Bronchial epithelial cell (primary cell): ENCODE measurements at regions not wholly inside any gene's neighbourhood (a gene's known extent, or its start where the extent isn't known, plus 50 kb on each side); places are given as distances from the start of the nearest gene placed in this dataset.

Experiments
- DNase-seq: peaks from one replicate; pipeline ENCODE4 v3.0.0-alpha.2; 2010; ENCODE audit warnings: low read depth
- FAIRE-seq: peaks from 2 replicates; lab custom pipeline; 2011; peaks lifted over from hg19 to GRCh38; lab: Jason Lieb, UNC
- H3K27me3 ChIP-seq: 2 replicates; pipeline ENCODE4 v1.5.1; 2011; ENCODE audit warnings: low read length; ENCODE audit not compliant: control insufficient read depth, insufficient read depth
- H3K36me3 ChIP-seq: 2 replicates; pipeline ENCODE4 v1.5.1; 2011; ENCODE audit warnings: low read length; ENCODE audit not compliant: control insufficient read depth, insufficient read depth
- H3K4me3 ChIP-seq: 2 replicates; pipeline ENCODE4 v1.5.1; 2011; ENCODE audit warnings: mild to moderate bottlenecking, low read depth, low read length, control low read depth
- TF ChIP-seq, protein P1 (sequence below): IDR thresholded peaks from 2 replicates; pipeline ENCODE4 v1.5.1; 2011; ENCODE audit warnings: mild to moderate bottlenecking, moderate library complexity, low read length, control low read depth, inconsistent platforms; ENCODE audit not compliant: insufficient read depth, severe bottlenecking

DNA sequence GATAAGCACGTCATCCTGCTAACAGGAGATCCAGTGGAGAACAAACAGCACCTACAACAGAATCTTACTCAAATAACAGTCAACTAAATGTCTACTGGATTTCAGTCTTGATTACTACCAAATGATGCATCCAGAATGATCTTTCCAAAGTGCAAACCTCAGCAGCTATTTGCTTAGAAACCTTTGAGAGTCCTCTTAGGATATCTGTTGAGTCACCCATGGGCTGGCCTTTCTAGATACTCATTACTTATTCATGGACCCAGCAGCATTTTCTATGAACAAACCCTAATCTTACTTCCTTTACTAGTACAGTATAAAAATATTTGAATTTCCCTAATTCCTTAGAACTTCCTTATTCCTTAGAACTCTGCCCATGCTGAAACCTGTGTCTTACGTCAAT lies 118.5 kb upstream of the PABPC4L start:
- Histone ChIP-seq H3K4me3 (no peak overlapping the region), H3K36me3 (no peaks in the 10 kb centered on the region), H3K27me3 (no peaks in the 10 kb centered on the region)
- DNase-seq: peak; percentile 8
- no peak for FAIRE-seq
- TF ChIP-seq, protein P1, sequence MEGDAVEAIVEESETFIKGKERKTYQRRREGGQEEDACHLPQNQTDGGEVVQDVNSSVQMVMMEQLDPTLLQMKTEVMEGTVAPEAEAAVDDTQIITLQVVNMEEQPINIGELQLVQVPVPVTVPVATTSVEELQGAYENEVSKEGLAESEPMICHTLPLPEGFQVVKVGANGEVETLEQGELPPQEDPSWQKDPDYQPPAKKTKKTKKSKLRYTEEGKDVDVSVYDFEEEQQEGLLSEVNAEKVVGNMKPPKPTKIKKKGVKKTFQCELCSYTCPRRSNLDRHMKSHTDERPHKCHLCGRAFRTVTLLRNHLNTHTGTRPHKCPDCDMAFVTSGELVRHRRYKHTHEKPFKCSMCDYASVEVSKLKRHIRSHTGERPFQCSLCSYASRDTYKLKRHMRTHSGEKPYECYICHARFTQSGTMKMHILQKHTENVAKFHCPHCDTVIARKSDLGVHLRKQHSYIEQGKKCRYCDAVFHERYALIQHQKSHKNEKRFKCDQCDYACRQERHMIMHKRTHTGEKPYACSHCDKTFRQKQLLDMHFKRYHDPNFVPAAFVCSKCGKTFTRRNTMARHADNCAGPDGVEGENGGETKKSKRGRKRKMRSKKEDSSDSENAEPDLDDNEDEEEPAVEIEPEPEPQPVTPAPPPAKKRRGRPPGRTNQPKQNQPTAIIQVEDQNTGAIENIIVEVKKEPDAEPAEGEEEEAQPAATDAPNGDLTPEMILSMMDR: no peak

DNA sequence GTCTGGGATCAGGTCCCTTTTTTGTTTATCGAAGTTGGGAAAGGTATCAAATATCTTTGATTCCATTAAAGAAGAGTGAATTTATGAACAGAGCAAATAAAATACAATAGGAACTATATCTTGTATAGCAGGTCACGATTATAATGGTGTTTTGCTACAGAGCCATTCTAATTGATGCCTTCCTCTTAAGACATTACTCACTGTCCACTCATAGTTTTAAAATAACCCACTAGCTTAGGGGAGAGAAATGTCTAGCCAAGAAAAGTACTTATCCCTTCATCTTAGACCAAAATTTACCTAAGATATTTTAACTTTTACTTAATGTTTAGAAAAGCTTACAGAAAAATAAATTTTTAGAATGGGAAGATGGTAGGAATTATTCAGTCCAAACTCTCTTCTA lies 112.0 kb upstream of the PABPC4L start:
- H3K36me3 ChIP-seq: no peaks in the 10 kb centered on the region
- TF ChIP-seq, protein P1: no peak
- DNase-seq (no peak), FAIRE-seq (no peak)
- no peak overlapping the region for H3K4me3 ChIP-seq
- no peaks in the 10 kb centered on the region for H3K27me3 ChIP-seq

DNA sequence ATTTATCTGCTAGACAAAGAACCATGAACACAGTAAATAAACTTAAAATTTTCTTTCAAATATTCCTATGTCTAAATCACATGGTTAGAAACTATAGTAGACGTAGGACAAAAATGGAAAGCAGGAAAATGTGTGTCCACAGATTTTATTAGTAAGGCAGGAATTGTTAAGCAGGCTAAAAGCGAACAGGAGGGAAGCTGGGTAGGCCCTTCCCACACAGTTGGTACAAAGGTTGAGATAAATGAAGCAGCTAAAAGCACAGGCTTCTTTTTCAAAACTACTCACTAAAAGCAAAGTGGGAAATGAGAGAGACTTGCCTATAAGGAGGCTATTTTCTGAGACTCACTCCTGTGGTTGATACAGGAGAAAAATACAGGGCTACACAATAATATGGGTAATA lies 108.1 kb upstream of the PABPC4L start:
- no peak for DNase-seq
- no peaks in the 10 kb centered on the region for H3K36me3 ChIP-seq
- TF ChIP-seq, protein P1: no peak
- no peak for FAIRE-seq
- H3K27me3 ChIP-seq: no peaks in the 10 kb centered on the region
- H3K4me3 ChIP-seq: no peak overlapping the region

GRCh38 chr4:134308910-134309309 lies 107.3 kb upstream of the PABPC4L start:
- TF ChIP-seq, protein P1: no peak
- FAIRE-seq: no peak
- H3K4me3 ChIP-seq: no peak overlapping the region
- no peak for DNase-seq
- no peaks in the 10 kb centered on the region for H3K27me3 ChIP-seq
- no peaks in the 10 kb centered on the region for H3K36me3 ChIP-seq

GRCh38 chr4:134298313-134298712 lies 96.7 kb upstream of the PABPC4L start:
- Histone ChIP-seq H3K36me3 (no peaks in the 10 kb centered on the region), H3K4me3 (no peak overlapping the region), H3K27me3 (no peaks in the 10 kb centered on the region)
- DNase-seq (no peak), FAIRE-seq (no peak)
- TF ChIP-seq, protein P1: no peak

- DNase-seq (no peak), FAIRE-seq (no peak)
- TF ChIP-seq, protein P1: no peak
- no peaks in the 10 kb centered on the region for H3K27me3 ChIP-seq
- no peaks in the 10 kb centered on the region for H3K36me3 ChIP-seq
- H3K4me3 ChIP-seq: no peak overlapping the region
These were observed 96.2 kb upstream of the PABPC4L start for GRCh38 chr4:134297765-134298164.
